ENCODE measurements at regions not wholly inside any gene's neighbourhood (a gene's known extent, or its start where the extent isn't known, plus 50 kb on each side); places are given as distances from the start of the nearest gene placed in this dataset.

DNA sequence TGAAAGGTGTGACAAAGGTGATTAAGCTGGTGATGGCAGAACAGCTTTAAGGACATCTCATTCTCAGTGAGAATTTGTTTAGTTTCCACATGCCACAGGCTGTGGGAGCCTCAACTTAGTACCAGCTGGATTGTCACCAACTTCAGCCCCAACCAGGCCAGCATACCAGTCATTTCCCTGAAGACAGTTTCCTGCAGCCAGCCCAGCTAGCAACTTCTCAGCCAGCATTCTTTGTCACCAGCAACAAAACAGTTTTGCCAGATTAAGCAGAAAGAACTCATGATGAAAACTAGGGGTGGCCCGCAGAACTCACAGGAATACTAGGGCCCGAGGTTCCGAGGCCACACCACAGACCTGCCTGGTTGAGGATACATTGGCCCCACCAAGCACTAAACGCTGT, 68.8 kb upstream of the UNC5B start:
- no peak for DNase-seq (ENCODE audit: low read depth)

DNA sequence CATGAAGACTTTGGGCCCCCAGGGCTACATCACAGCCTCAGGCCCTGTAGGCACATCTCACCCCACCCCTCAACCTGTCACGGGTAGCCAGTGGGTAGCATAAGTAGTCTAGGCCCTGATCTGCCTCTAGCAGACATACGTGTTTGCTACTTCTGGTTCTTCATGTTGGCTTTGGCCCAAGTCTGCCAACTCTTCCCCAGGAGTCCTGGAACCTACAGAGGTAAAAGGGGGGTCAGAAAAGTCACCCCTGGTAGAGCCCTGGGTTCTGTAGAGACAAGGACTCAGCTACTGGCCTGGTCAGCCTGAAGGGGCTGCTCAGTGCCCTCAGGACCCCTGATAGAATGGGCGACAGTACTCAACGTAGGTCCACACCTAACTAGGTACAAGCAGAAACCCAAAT, 67.5 kb upstream of the UNC5B start:
- DNase-seq (ENCODE audit: low read depth): no peak
- no peak overlapping the region for H3K4me3 ChIP-seq (ENCODE audit: low read depth, low read length)
- no peak for TF ChIP-seq CTCF (IDR thresholded peaks at IDR 0.05; ENCODE audit: insufficient read depth, low read depth, low read length)

More for the DNA sequence above, 68.8 kb upstream of the UNC5B start:
- no peak for TF ChIP-seq CTCF (IDR thresholded peaks at IDR 0.05; ENCODE audit: insufficient read depth, low read depth, low read length)
- no peak overlapping the region for H3K4me3 ChIP-seq (ENCODE audit: low read depth, low read length)

- TF ChIP-seq CTCF (IDR thresholded peaks at IDR 0.05; ENCODE audit: insufficient read depth, low read depth, low read length): no peak
- no peak for DNase-seq (ENCODE audit: low read depth)
- no peak overlapping the region for H3K4me3 ChIP-seq (ENCODE audit: low read depth, low read length)
Measured at GRCh38 chr10:71145352-71145945, 66.9 kb upstream of the UNC5B start.

GRCh38 chr10:71150796-71151195, 61.6 kb upstream of the UNC5B start:
- no peak for TF ChIP-seq CTCF (IDR thresholded peaks at IDR 0.05; ENCODE audit: insufficient read depth, low read depth, low read length)
- H3K4me3 ChIP-seq (ENCODE audit: low read depth, low read length): no peak overlapping the region
- no peak for DNase-seq (ENCODE audit: low read depth)

DNA sequence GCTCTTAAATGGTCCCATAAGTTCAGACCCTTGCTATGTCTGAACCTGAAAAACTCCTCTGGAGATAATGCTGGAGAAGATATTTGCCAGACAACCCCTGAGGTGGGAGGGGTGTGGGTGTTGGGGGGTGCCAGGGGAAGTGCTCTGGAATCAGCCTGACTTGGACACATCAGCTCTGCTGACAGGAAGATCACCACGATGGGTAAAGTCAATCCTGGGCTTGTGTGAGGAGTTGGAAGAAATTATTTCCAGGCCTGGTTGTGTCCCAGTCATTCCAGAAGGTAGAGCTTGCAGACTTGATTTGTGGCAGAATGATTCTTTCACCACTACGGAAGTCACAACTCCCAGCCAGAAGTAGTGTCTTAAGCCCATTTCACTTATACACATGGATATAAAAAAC, 60.3 kb upstream of the UNC5B start:
- no peak for DNase-seq (ENCODE audit: low read depth)
- no peak for TF ChIP-seq CTCF (IDR thresholded peaks at IDR 0.05; ENCODE audit: insufficient read depth, low read depth, low read length)
- no peak overlapping the region for H3K4me3 ChIP-seq (ENCODE audit: low read depth, low read length)

DNA sequence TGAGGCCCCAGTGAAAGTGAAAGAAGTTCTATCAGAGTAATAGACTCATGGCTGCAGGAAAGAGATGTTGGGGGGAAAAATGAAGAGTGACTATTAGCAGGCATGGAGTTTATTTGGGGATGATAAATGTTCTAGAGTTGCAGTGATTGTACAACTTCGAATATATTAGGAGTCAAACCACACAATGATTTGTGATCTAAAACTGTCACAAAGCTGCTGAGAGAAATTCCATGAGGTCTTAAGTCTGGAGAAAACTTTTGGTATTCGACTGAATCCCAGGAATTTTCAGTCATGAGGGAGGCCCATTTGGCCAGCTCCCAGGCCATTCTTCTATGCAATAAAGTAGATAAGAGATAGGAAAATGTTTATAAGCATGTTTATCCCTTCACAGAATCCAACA, 55.9 kb upstream of the UNC5B start:
- TF ChIP-seq CTCF (IDR thresholded peaks at IDR 0.05; ENCODE audit: insufficient read depth, low read depth, low read length): no peak
- DNase-seq (ENCODE audit: low read depth): no peak
- H3K4me3 ChIP-seq (ENCODE audit: low read depth, low read length): no peak overlapping the region

GRCh38 chr10:71157435-71157834, 54.9 kb upstream of the UNC5B start:
- no peak for DNase-seq (ENCODE audit: low read depth)
- H3K4me3 ChIP-seq (ENCODE audit: low read depth, low read length): no peak overlapping the region
- no peak for TF ChIP-seq CTCF (IDR thresholded peaks at IDR 0.05; ENCODE audit: insufficient read depth, low read depth, low read length)

All from fibroblast of villous mesenchyme (primary cell).